NCI-H2081 treated with DMSO at 0.1 percent for 48 hours (cell line): ENCODE measurements at regions not wholly inside any gene's neighbourhood (a gene's known extent, or its start where the extent isn't known, plus 50 kb on each side); places are given as distances from the start of the nearest gene placed in this dataset.

Experiments used
- DNase-seq: peaks from one replicate; lab custom pipeline; 2025; lab: John Stamatoyannopoulos, UW

DNA sequence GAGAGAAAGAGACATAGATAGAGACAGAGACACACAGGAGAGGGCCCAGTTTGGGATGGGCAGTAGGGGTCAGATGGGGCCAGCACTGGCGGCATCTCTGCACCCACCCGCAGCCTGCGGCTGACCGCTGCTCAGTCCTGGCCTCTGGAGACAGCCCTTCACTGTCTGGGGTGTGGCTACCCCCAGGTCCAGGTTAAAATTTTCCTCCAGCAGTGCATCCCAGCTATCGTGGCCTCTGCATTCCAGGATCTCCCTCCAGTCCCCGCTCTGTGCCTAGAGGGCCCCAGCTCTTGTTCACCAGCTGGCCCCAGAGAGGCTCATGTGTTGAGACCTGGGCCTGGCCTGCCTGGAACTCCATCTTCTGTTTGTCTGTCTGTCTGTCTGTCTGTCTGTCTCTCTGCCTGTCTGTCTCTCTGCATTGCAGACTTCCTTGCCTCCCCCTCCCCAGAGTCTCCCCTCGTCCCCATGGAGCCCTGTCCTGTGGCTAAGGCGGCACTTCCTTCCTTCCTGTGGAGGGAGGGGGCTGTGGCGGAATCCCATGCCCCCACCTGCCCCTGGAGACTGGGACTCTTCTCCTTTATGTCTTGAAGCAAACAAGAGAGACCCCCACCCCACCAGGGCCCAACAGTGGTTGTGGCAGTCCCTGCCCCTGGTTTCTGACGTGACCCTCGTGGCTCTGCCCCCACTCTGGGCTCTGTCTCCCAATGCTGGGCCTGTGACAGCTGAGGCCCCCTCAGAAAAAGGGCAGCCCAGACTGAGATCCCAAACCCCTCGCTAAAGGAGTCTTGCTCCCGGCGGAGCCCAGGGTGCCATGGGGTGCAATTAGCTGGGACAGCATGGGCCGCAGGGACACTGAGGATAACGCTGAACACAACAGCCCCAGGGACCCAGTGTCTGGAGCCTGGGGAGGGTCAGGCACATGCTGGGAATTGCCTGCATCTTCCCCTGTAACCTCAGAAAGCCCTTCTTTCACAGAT lies 241.8 kb downstream of the NPHP4 start:
- no peak for DNase-seq

DNA sequence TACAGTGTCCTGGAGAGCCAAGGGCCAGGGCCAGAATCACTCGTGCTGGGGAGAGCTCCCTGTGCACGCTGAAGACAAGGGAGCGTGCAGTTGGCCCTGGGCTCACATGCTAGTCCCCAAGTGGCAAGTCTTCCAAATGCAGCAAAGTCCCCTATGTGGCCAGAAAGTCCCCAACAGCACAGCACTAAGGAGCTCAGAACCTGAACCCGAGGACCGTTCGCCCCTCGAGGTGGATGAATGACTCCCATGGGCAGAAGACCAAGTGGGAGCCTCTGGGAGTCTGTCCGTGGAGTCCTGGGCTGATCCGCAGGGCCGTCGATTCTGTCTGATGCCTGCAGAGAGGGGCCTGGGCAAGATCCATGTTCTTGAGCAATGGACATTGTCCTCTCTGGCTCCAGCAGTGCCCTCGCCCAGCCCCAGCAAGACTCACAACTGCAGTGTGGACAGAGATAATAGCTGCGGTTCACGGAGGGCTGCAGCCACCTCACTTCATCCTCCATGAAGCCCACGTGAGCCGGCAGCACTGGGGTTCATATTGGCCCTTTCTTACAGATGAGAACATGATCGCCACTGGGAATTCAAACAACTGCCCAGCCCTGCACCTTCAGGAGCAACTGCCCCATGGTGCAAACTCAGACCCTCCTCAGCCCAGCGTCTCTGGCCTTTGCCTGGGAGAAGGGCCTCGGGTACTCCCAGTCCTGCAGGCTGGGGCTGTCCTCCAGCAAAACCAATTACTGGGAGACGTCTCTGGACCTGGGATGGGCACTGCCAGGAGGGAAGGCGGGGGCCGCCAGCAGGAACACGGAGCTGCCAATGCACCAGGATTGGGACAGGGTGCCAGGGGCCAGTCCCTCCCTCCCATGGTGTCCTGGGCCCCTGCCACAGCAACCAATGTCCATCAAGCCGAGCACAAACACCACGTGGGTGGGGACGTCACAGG lies 243.7 kb downstream of the NPHP4 start:
- DNase-seq = no peak

DNA sequence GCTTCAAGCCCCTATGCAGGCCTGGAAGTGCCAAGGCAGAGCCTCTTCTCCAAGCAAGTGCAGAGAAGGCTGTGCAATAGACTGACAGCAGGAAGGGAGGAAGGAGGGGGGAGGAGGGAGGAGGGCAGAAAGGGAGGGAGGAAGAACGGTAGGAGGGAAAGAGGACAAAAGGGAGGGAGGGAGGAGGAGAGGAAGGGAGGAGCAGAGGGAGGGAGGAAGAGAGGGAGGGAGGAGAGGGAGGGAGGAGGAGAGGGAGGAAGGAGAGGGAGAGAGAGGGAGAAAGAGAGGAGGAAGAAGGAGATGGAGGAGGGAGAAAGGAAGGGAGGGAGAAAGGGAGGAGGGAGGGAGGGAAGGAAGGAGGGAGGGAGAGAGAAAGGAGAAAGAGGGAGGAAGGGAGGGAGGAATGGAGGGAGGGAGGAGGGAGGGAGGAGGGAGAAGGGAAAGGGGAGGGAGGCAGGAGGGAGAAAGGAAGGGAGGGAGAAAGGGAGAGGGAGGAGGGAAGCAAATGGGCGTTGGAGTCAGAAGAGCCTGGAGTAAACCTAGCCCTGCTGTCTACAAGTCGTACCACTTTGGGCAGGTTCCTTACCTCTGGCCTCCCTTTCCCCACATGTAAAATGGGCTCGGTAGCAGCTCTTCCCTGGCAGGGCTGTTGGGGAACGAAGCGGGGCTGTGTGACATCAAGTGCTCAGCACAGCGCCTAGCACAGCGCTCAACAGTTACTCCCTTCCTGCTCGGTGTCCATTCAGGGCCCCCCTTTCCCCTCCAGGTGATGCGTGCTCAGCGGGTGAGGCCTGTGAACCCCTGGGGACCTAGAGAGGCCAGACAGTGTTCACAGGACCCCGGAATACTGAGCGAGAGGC lies 244.6 kb downstream of the NPHP4 start:
- no peak for DNase-seq

DNA sequence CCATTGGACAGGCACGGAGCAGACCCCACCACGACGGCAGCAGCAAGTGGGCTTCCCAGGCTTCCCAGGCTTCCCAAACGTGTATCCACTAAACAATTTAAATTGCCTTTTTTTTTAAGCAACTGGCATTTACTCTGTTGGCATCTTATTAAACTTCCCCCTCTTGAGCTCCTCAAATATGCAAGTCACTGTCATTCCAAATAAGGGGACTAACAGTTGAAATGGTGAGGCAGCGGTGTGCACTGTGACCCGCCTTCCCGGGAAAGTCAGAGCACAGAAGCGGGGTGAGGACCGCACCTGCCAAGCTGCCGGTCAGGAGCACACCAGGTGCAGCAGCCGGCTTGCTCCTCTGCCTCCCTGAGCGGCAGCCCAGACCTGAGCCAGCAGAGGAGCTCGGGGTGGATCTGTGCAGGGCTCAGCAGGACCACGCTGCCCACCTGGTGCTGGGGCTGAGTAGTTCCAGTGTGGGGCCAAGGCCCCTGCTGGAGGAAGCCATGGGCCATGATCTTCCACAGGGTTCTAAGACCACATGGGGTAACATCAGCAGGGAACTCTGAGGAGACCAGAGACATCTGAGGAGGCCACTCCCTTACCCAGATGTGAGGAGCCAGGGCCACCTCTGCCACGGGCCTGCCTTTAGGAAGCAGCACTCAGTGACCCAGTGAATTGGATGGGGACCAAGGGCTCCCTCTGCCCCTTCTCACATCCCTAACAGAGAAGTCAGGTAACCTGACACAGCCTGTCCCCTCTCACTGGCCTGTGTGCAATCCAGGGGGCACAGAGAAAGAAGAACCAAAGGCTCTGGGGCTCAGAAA lies 245.4 kb downstream of the NPHP4 start:
- DNase-seq = no peak

DNA sequence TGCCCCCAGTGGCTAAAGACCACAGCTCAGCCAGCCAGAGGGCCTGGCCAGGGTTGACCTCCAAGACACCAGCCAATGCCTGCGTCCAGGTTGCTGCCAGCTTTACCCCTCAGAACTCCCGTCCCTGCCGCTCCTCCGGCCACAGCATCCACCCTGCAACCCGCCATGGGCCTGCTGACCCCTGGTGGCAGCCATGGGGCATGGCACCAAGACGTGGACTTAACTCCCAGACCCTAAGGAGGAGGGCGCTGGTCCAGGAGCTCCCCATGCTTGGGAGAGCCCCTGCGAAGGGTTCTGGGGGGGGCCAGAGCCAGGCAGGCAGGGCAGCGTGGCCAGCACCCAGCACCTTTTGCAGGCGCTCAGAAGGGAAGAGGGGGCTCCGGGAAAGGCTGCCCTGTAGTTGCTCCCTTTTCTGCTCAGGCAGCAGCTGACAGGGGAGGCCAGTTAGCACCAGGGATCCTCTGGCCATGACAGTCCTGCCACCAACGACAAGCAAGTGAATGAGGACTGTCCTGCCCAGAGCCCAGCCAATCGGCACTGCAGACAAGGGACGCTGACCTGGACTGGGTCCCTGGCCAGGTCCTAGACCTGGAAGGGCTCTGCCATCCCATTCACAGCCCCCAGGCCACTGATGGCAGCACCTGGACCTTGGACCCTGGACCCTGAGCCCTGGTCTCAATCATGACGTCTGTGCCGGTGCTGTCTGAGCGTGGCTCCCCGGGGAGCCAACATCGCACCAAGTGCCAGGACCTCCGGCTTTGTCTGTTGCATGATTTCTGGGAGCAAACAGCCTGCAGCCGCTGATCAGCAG lies 246.2 kb downstream of the NPHP4 start:
- DNase-seq = peak; percentile 6

DNA sequence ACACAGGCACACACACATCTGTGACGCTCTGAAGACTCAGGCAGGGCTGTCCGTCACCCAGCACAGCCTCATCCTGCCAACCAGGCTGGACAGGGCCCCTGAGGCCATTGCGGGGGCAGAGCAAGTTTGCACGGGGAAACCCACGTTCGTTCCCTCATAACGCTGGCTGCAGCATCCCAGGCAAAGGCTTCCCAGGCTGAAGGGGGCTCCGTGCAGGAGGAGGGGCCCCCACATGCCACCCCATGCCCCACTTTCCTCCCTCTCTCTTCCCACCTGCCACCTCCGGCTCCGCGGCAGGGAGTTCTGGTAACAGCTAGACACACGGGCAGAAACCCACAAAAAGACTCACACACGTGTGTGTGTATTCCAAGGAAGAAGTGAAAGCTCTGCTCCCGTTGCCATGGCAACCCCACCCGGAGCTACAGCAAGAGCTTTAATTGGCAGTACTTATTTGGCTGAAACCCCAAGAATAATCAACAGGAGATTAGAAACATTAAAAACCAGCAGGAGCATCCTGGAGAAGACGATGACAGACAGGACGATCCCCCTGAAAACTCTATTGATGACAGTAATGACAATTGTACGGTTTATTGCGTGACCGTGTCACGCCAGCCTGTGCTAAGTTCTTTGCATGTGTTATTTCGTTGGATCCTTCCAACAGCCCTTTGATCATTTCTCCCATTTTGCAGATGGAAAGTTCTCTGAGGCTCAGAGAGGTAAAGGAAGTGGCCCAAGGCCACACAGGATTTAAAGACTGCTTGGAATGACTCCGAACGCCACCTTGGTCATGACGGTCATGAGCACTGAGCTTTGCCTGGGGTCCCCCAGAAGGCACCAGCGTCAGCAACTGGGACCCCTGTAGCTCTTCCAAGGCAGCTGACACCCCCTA lies 247.1 kb downstream of the NPHP4 start:
- DNase-seq = no peak

DNA sequence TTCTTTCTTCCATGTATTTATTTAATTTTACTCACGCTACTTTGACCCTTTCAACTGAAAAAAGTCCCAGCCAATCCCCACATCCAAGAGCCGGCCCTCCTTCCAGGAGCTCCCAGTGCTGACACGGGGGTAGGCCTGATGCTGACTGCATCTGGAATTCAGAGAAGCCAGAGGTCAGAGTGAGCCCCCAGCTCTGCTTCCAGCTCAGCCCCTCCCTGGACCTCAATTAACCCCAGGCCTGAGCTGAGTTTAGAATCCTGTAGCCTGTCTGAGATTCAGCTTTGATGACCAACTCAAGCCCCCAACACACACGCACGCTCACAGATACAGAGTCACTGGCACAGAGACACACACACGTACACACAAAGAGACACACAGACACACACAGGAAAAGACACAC lies 247.9 kb downstream of the NPHP4 start:
- no peak for DNase-seq

DNA sequence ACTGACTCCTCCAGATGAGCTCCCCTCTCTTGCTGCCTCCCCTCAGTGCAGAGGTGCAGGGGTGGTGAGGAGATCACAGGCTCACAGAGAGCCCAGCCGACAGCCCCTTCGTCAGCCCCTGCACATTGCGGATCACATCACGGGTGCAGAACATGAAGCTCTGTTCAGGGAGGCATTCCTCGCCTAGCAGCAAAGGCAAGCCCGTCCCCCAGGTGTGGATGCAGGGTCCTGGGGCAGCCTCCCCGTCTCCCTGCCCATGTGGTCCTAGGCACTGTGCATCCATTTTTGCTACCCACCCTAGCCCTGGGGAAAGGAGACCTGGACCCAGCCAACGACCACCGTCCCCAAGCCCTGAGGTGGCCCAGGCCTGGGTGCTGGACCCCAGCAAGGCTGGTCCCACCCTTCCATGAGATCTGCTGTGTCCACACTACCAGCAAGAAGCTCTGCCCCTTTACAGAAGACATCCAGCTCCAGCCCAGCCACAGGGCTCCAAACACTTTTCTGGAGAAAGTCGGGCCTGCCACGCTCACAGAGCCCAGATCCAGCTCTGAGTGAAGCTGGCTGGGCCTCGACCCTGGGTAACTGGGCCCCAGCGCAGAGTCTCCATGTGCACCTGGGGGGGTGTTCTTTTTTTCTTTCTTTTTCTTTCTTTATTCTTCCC lies 248.7 kb downstream of the NPHP4 start:
- no peak for DNase-seq

DNA sequence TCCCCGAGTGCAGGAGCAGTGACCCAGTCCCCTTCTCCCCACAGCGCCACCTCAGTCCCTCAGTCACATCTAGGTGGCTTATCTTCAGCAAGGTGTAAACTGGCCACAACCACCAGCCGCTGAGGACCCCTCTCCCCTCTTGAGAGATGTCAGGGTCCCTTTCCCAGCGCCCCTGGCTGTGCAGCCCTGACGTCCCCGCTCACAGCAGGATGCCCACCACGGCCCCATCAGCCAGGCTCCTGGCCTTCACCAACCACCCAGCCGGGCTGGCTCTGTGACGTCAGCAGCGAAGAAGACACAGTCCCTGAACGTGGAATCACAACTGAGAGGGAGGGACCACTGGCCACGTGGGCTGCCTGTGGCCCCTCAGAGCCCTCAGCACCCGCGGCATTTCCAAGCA lies 249.4 kb downstream of the NPHP4 start:
- DNase-seq = no peak

DNA sequence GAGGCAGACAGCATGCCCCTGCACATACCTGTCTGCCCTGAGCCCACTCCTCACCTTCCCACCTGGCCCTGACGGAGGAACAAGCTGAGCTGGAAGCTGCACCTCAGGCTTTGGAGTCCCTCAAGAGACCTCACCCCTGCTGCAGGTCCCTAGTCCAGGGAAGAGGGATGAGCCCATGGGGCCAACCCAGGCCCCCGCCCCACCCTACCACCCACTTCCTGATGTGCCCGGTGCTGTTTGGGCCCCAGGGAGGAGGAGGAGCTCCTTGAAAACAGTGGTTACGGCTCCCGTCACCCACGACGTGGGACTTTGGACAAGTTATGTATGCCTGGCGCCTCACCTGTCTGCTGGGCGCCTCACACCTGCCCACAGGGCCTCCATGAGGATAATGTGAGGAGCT lies 250.2 kb downstream of the NPHP4 start:
- DNase-seq = no peak

DNA sequence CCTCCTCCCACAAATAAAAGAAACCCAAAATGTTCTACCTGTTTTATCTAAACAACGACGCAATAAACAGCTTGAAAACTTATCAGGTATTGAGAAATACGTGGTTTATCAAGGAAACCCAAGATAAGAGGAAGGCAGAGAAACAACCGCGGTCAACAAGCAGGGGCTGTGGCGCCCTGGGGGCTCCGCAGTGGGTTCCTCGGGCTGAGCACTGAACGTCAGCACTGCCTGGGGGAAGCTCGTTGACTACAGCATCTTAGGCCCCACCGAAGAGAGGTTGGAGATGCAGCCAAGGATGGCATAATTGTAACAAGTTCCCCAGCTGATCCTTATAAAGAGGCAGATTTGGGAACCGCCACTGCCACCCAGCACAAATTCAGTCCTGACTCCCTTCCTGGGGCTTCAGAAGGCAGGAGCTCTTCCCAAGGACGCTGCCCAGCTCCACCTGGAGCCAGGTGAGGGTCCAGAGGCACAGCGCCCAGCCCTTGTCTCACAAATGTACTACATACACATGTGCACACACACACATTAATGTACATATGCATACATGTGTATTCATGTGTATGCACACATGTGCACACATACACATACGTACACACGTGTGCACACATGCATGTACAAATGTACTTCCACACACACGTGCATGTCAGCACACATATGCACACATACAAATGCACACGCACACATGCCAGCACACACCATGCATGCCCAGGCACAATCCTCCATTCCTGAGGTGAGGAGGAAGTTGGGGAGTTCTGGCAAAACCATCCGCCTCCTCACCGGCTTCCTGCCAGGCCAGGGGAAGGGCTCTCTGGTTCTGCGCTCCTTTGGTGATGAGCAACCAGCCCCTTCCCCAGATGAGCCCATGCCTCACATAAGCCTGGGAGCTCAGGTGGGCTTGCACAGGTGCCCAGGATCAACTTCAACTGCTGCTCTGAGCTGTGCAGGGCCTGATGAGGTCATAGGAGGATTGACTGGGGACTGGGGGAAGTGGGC lies 251.1 kb downstream of the NPHP4 start:
- DNase-seq = no peak

DNA sequence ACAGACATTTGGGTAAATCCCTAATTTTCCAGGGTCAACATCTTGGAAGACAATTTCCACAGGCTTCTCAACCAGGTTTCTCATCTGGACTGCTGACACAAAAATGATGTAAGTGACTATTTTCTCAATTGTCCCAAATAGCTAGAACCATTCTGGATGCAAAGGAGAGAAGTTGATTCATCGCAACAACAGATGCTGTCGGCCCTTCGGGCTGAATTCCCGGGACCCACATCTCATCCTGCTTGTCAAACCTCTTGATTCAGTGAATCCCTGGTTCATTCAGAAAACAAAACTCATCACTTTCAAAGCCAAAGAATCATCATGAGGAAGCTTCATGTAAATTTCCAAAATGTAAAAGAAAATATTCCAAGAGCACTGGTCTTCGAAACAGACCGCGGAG lies 251.8 kb downstream of the NPHP4 start:
- DNase-seq = no peak

DNA sequence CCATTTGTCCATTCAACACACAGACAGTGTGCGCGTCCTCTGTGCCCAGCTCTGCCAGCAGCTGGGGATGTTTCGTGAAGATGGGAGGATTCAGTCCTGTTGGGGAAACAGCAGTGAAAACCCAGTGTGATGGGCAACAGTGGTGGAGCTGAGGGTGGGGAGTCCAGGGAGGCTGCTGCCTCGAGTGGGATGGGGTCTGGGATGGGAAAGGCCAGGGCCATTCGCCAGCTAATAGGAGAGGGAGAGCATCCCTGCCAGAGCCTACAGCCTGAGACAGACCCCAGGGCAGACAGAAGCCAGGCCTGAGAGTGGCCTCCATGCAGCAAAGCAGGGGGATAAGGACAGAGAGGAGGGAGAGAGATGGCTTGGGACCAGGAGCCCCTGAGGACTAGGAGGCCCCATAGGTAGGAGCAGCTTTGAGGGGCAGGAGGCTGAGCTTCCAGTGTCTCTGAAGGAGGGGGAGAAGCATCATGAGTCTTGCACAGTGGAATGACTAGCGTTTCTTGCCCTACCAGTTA lies 252.6 kb downstream of the NPHP4 start:
- DNase-seq = no peak

DNA sequence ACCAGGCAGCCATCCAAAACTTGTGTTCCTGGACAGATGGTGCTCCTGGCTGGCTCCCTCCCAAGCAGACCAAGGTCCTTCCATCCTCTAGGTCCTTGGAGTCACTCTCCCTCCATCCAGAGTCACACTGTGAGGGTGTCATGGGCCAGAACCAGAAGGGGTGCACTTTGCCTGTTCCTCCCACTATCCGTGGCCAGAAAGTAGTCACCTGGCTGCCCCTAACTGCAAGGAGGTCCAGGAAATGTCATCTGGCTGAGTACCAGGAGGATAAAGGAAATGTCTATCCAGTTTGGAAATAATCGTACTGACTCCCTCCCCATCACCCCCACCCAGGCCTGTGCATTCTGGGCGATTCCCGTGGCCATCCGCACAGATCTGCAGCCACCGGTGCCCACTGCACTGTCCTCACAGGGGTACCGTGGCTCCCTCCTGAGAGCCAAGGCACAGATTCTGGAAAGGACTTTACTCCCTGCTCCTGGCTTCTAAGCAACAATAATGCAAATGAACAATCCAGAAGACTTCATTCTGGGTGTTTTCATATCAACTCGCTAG lies 253.2 kb downstream of the NPHP4 start:
- DNase-seq = no peak

DNA sequence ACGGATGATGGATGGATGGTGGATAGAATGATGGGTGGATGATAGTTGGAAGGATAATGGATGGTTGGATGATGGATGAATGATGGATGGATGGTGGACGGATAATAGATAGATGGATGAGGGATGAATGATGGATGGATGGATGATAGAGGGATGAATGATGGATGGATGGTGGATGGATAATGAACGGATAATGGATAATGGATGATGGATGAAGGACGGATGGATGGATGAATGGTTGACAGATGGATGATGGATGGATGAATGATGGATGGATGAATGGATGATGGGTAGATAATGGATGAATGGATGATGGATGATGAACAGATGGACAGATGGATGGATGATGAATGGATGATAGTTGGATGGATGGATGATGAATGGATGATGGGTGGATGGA lies 255.1 kb downstream of the NPHP4 start:
- DNase-seq = no peak

DNA sequence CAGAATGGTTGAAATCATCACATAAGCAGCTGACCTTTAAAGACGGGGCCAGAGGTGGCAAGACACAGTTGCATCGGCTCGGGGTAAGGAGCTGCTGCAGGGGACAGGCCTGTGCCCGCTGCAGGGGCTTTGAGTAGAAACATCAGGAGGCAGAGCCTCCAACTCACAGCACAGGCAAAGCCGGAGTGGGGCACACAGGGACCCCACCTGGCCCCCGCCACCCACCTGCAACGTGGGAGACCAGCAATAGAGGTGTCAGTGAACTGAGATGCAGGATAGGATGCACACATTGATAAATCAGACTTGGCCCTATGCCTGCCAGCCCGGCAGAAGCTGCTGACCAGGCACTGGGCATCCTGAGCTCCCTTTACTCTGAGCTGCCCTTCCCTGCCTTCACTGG lies 257.2 kb downstream of the NPHP4 start:
- DNase-seq = no peak

DNA sequence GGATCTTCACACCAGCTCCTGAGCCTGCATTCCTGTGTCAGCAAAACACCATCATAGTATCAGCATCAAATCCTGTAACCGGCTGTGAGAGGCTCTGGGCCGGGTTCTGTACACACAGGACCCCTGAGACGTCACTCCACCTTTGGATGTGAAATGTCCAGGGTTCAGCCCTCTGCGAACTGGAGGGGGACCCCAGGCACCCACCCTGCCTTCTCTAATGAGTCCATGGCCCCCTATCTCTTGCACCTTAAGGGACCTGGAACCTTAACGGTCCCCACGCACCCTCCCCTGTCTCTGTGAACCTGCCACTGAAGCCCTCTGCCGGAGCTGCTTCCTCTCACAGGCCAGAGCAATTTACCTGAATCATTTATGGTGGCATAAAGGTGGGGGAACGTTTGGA lies 257.8 kb downstream of the NPHP4 start:
- no peak for DNase-seq
